ENCODE measurements at regions not wholly inside any gene's neighbourhood (a gene's known extent, or its start where the extent isn't known, plus 50 kb on each side); places are given as distances from the start of the nearest gene placed in this dataset.

DNA sequence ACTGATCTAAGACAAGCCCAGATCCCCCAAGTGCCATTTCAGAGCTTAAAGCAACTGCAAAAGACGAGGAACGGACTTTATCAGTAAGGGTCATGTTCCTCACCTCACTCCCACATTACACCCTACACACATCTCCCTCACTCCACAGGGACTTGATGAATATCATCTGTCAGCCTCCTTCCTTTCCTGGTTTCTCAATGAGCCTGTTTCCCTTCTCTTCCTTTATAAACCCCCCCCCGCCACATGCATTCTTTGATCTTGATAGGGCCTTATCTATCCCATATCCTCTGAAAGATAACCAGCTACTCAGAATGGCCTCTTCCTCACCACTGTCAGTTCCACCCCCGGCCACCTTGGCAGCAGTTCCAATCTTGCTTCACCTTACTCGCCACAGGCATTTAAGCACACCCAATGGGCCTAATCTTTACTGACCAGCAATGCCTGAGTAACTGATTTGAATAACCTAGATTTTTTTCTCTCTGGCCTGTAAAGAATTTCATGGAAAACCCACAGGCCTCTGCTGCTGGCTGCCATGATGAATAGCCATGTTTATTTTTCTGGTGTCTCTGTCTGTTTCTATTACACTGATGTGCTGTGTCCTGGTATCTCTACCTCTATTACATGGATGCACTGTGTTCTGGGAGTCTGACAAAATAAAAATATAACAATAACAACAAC, 138.7 kb downstream of the PHLDA1 start (continued):
- TF ChIP-seq EP400 (IDR thresholded peaks at IDR 0.05): peak; percentile 48; the same call in 1 of the 2 replicates
- TF ChIP-seq ZNF212 (CRISPR knock-in tag; IDR thresholded peaks at IDR 0.05): no peak
- no peak for TF ChIP-seq MTF1 (CRISPR knock-in tag; IDR thresholded peaks at IDR 0.05; ENCODE audit: borderline replicate concordance)
- no peak for TF ChIP-seq CAMTA2 (CRISPR knock-in tag; conservative IDR thresholded peaks at IDR 0.05)
- TF ChIP-seq MEF2A (IDR thresholded peaks at IDR 0.05; ENCODE audit: control insufficient read depth, low read depth, low read length): 0 out of 2 replicates have a peak, but pooled peaks have one; percentile 9
- TF ChIP-seq THRAP3 (IDR thresholded peaks at IDR 0.05; ENCODE audit: borderline replicate concordance): no peak
- no peak for TF ChIP-seq ZFP36 (IDR thresholded peaks at IDR 0.05; ENCODE audit: low read depth, low read length, partially characterized antibody)
- TF ChIP-seq, protein P1, sequence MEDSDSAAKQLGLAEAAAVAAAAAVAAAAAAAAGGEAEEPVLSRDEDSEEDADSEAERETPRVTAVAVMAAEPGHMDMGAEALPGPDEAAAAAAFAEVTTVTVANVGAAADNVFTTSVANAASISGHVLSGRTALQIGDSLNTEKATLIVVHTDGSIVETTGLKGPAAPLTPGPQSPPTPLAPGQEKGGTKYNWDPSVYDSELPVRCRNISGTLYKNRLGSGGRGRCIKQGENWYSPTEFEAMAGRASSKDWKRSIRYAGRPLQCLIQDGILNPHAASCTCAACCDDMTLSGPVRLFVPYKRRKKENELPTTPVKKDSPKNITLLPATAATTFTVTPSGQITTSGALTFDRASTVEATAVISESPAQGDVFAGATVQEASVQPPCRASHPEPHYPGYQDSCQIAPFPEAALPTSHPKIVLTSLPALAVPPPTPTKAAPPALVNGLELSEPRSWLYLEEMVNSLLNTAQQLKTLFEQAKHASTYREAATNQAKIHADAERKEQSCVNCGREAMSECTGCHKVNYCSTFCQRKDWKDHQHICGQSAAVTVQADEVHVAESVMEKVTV (CRISPR knock-in tag; IDR thresholded peaks at IDR 0.05): no peak
- no peak for TF ChIP-seq HNRNPL (IDR thresholded peaks at IDR 0.05; ENCODE audit: low read depth, low read length)
- TF ChIP-seq CREM (IDR thresholded peaks at IDR 0.05; ENCODE audit: low read depth): peak; percentile 73
- TF ChIP-seq JUND (IDR thresholded peaks at IDR 0.05; ENCODE audit: borderline replicate concordance, low read depth, low read length): peak; percentile 68; the same call in 1 of the 2 replicates
- TF ChIP-seq JUND (tag; IDR thresholded peaks at IDR 0.05; ENCODE audit: borderline replicate concordance, low read depth, low read length): peak; percentile 78; the same call in 2 of the 3 replicates
- no peak for TF ChIP-seq COPS2 (conservative IDR thresholded peaks at IDR 0.05)
- TF ChIP-seq MYC (IDR thresholded peaks at IDR 0.05; ENCODE audit: low read depth, low read length): peak; percentile 57; the same call in 1 of the 2 replicates
- TF ChIP-seq MYC (CRISPR knock-in tag; IDR thresholded peaks at IDR 0.05; ENCODE audit: borderline replicate concordance, low read depth): no peak
- 0 out of 2 replicates have a peak, but pooled peaks have one; percentile 71 for TF ChIP-seq NR4A1 (CRISPR knock-in tag; IDR thresholded peaks at IDR 0.05)
- peak; percentile 94 for TF ChIP-seq NR4A1 (tag; IDR thresholded peaks at IDR 0.05)
- no peak for TF ChIP-seq TBP (optimal IDR thresholded peaks at IDR 0.05; ENCODE audit: low read depth, low read length)
- TF ChIP-seq KLF16 (IDR thresholded peaks at IDR 0.05): peak; percentile 99
- peak; percentile 39 for TF ChIP-seq EHMT2 (IDR thresholded peaks at IDR 0.05)
- TF ChIP-seq, protein P2, sequence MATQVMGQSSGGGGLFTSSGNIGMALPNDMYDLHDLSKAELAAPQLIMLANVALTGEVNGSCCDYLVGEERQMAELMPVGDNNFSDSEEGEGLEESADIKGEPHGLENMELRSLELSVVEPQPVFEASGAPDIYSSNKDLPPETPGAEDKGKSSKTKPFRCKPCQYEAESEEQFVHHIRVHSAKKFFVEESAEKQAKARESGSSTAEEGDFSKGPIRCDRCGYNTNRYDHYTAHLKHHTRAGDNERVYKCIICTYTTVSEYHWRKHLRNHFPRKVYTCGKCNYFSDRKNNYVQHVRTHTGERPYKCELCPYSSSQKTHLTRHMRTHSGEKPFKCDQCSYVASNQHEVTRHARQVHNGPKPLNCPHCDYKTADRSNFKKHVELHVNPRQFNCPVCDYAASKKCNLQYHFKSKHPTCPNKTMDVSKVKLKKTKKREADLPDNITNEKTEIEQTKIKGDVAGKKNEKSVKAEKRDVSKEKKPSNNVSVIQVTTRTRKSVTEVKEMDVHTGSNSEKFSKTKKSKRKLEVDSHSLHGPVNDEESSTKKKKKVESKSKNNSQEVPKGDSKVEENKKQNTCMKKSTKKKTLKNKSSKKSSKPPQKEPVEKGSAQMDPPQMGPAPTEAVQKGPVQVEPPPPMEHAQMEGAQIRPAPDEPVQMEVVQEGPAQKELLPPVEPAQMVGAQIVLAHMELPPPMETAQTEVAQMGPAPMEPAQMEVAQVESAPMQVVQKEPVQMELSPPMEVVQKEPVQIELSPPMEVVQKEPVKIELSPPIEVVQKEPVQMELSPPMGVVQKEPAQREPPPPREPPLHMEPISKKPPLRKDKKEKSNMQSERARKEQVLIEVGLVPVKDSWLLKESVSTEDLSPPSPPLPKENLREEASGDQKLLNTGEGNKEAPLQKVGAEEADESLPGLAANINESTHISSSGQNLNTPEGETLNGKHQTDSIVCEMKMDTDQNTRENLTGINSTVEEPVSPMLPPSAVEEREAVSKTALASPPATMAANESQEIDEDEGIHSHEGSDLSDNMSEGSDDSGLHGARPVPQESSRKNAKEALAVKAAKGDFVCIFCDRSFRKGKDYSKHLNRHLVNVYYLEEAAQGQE (IDR thresholded peaks at IDR 0.05; ENCODE audit: borderline replicate concordance): 0 out of 2 replicates have a peak, but pooled peaks have one; percentile 4
- TF ChIP-seq, protein P2 (CRISPR knock-in tag; IDR thresholded peaks at IDR 0.05; ENCODE audit: low read depth): no peak
